SKM-1 (cell line): ENCODE measurements at regions not wholly inside any gene's neighbourhood (a gene's known extent, or its start where the extent isn't known, plus 50 kb on each side); places are given as distances from the start of the nearest gene placed in this dataset.

Source experiments
- DNase-seq: peaks from one replicate; lab custom pipeline; 2025; ENCODE audit not compliant: unreplicated experiment; lab: John Stamatoyannopoulos, UW

DNA sequence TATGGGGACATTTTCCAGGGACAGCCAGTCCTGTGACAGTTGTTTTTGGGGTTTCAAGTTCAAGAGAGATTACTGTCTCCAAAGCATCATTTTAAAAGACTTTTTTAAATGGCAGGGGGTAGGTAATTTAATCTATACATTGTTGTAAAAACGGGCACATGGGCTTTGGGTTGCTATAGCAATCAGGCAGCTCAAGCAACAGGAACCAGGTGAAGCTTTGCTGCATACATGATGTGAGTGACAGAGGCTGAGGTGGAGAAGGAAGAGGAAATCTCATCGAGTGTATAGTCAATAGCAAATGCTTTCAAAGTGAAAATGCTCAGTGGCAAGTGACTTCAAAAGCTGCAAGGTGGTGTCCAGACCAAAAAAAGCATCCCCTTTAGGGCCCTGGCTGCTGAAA is 277.4 kb upstream of the JAG1 start:
- DNase-seq, result no peak

GRCh38 chr20:10951904-10952303 is 278.1 kb upstream of the JAG1 start:
- DNase-seq, result no peak

DNA sequence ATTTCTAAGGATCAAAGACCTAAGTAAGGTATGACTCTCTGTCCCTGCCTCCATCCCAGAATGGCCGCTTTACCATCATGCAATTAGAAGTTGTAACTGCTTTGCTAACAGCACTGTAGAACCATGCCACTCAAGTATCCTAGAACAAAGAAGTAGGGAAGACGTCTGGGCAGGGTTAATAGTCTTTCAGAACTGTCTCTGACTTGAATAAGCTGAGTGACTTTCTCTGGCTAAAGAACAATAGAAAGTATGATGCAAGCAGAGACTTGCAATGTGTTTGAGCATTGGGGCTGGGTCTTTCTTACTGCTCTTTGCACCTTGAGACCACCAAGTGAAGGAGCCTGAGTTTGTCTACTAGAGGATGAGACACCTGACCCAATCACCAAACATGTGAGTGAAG is 279.6 kb upstream of the JAG1 start:
- no peak for DNase-seq

DNA sequence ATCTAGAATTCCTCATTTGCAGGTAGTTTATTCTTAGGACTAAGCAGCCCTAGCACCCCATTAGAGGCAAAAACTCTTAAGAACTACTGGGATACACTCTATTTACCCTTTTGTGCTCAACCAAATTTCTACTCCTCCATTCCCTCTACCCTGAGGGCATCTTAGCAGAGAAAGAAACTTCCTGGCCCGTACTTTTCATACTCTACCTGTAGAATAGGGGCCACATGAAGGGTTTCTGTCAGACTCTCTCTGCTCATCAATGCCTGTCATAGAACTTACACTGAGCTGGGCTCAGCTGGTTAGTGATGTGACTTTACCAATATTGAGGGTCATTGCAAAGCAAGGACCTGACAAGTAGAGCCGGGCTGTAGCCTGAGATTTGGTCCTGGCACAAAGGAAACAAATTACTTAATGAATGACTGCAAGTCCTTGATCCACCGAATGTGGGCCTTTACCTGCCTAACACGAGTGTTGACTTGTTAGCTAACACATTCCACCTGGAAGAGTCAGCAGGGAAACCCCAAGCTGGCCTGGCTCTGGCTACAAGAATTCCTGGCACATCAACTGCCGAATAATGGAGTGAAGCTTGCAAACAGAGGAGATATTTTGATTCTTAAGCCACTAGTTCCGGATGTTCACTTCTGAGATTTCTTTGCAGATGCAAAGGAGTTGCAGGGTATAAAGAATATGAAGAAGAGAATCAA is 280.5 kb upstream of the JAG1 start:
- DNase-seq, result no peak

GRCh38 chr20:10954908-10955580 is 281.2 kb upstream of the JAG1 start:
- DNase-seq, result no peak

DNA sequence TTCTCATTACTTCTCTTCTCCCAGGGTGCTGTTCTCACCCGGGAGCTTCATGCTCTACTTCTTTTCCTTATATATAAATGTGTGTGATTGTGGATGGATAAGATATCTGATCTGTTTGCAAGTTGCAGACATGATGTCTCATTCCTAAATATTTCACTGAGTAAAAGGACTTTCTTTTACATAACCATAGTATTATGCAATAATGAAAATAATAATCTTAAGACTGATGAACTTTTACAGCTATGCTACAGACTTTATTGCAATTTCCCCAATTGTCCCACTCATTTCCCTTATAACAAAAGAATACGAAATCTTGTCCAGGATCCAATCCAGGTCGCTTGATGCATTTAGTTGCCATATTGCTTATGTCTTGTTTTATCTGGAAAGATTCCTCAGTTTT is 284.5 kb upstream of the JAG1 start:
- no peak for DNase-seq

DNA sequence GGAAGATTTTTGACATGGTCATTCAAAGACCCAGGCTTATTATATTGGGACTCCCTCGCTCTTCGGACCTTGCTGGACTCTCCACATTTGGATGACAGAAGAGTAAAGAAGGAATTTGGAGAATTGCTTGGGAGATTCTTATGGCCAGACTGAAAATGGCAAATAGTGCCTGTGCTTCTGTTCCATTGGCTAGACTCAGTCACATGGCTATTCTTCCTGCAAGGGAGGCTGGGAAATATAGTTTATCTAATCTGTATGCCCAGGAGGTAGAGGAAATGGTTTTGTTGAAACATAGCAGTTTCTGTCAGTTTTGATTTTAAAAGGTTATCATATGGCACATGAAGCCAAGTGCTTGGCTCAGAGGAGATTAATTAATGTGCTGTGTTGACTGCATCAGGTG is 286.6 kb upstream of the JAG1 start:
- DNase-seq, result no peak

DNA sequence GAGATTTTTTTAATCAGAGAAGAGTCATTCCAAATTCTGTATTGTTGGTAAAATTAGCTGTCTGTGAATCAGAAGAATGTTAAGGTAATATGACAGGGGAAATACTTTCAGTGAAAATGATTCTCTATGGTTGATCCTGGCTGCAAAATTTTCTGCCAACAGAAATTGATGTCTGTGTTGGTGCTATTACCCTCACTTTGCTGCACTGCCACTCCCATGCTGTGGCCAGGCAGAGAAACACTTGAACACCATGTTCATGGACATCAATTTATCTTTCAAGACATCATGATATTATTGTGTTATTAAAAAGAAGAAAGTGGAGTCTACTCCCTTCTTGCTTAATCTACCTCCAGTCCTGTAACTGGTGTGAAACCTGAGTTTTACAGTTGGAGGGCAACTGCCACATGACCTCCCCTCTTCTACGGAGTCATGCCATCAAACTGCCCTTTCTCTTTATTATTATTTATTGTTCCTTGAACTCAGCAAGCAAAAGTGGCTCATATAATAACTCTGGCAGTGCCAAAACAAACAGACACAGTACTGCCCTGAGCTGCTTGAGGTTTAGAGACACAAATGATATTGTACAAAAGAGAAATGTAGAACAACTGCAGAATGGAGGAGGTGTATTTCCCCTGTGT is 288.0 kb upstream of the JAG1 start:
- DNase-seq, result no peak

DNA sequence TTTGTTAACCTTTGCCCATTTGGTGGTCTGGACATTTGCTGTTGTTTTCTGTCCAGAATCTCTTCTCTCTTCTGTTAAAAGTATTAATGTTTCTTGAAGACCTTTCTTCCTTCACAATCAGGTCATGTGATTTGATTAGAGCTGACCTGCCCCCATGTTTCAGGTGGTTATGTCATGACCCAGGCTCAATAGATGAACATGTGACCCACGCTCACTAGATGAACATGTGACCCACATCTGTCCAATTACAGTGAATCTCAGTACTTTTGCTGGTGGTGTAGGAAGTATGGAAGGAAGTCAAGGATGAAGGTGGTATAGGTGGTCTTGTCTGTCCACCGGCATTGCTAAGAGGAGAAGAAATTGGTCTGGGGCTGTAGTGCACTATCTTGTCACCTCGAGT is 289.1 kb upstream of the JAG1 start:
- DNase-seq, result no peak

DNA sequence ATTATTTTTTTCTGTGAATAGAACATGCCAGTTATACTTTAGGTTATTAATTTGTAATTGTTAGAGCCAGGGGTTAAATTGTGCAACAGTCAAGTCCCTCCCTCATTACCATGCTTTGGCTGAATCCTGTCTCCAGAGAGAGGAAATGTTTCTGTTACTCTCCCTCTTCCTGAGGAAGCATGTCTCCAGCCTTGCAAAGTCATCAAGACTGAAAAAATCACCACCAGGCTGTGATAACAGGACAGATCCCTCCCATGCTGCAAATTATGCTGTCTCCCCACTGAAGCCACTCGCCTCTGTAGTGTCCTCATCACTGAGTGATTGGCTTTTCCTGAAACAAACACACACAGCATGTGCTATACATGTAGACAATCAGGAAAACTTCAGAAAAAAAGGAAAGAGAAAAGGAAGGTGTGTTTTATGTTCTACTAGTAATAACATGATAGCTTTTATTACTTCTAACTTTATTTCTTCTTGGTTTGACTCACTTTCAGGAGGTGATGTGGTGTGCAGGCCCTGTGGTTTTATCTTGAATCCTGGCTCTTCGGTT is 290.0 kb upstream of the JAG1 start:
- DNase-seq, result no peak

DNA sequence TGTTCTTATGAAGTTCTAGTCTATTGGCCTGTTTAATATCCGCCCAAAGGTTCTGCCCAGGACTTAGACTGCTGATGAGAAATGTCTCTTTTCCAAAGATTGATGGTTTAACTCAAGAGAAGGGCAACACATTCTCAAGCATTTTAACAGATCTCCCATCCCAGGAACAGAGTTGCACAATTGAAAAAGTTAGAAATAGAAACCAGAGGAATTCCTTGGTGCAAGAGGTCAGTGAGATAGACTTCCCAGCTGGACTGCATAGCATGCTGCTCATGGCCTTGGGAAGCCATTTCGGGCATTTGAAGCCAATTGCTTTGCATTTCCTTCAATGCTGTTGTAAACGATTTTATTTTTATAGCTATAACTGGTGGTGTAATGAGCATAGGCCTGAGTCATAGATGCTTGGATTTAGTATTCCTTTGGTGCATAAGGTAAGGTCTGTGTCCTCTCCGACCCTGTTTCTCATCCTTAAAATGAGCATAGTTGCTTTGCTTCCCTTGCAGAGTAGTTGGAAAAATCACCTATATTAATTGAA is 292.2 kb upstream of the JAG1 start:
- DNase-seq, result no peak

DNA sequence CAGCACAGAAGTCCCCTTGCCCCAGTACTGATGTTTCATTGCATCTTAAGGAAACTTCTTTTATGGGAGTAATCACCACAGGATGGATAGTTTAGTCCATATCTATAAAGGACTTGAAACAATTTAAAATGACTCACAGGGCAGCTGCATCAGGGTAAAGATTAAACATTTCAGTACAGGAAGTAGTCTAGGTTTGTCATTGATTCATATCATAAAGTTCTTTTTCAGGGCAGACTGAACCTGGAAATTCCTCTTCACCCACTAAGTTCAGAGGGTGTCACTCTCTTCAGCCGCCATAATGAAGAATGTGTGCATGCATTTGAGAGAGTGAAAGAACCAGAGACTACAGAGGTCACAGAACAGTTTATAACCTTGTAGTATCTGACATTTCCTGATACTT is 296.3 kb upstream of the JAG1 start:
- no peak for DNase-seq

- DNase-seq, result no peak
Measured at GRCh38 chr20:10971096-10971495, 297.3 kb upstream of the JAG1 start.

DNA sequence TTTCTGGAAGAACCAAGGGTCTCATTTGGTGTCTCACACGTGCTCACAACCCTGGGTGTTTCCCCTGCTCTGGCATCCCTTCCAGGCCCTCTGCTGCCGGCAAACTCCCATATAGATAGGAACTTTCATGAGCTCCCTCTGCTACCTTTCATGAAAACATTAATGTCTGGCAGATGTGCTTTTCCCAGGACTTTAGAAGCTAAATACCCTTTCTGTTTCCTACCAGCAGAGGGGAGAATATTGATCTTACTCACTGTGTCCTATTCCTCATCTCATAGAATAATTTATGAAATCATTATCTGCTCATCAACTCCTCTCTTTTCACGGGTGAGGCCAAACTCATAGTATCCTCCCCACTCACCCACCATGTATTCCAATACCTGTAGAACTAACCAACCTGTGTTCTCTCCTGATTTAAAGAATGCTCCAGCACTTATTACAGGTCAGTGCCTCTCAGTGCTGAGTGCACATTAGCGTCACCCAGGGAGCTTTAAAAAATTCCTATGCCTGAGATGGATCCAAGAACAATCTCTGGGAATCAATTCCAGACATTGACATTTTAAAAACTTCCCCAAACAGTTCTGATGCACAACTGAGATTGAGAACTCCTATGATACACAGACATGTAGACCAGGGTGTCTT is 298.5 kb upstream of the JAG1 start:
- DNase-seq, result no peak

DNA sequence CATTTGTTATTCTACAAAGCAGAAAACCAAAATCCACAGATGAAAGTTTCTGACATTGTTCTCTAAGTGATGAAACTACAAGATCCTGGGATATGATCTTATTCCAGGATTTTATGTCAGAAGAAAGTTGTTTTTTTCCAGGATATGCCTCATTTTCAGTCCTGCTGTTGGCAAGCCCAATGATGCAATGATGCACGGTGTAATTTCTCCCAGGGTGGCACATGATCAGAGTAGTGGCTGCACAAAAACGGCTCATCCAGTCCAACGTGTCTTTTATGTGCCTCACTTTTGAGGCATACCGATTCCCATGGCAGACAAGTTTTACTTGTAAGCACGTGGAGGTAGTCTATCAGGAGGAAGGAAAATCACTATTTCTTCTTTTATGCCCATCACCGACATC is 302.3 kb upstream of the JAG1 start:
- no peak for DNase-seq

- no peak for DNase-seq
Measured at GRCh38 chr20:10978019-10978702, 304.4 kb upstream of the JAG1 start.

DNA sequence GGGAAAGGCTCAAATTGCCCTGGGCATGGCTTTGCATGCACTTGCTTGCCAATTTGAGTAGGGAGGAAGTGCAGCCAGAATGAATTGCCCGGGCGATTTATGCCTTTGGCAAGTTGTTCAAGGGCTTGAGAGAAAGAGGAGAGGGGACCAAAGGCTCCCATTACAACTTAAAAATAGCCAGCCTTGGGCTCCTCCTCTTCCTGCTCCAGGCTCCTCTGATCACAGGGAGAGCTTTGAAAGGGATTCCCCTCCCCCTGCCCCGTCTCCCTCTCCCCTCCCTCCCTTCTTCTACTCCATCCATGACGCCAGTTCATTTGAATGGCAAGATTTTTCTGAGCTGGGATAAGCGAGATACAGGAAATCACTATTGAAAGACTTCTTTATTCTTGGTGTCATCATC is 304.9 kb upstream of the JAG1 start:
- DNase-seq, result no peak

GRCh38 chr20:10982692-10983091 is 308.9 kb upstream of the JAG1 start:
- no peak for DNase-seq

- DNase-seq, result no peak
Measured at GRCh38 chr20:10984294-10984693, 310.5 kb upstream of the JAG1 start.

DNA sequence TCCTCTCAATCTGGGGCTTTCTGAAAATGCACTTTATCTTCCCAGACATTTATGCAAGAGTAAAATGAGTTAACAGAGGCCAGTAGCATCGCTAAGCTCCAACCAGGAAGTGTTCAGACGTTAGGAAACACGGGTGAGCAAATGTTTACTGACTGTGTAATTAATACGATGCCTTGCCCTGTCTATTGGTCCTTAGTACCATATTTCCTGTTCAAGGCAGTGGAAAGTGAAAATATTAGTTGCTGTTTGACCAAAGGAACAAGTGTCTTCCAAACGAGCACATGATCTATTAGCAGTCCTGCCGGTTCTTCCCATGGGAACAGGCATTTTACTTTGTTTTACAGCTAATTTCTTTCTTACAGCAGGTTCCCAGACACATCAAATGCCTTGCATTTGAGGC is 311.1 kb upstream of the JAG1 start:
- no peak for DNase-seq

GRCh38 chr20:10985536-10985935 is 311.7 kb upstream of the JAG1 start:
- no peak for DNase-seq
